ENCODE measurements at regions not wholly inside any gene's neighbourhood (a gene's known extent, or its start where the extent isn't known, plus 50 kb on each side); places are given as distances from the start of the nearest gene placed in this dataset.
A peak's percentile ranks its signal among the peaks of the same experiment; 100 is the strongest.

GRCh38 chr14:22412926-22413411, 176.1 kb downstream of the DAD1 start:
- DNase-seq: no peak

- DNase-seq: no peak
These were observed 177.5 kb downstream of the DAD1 start for GRCh38 chr14:22411398-22412055.

GRCh38 chr14:22410497-22410896, 178.5 kb downstream of the DAD1 start:
- DNase-seq: no peak

GRCh38 chr14:22409006-22409405, 180.0 kb downstream of the DAD1 start:
- DNase-seq: no peak

DNA sequence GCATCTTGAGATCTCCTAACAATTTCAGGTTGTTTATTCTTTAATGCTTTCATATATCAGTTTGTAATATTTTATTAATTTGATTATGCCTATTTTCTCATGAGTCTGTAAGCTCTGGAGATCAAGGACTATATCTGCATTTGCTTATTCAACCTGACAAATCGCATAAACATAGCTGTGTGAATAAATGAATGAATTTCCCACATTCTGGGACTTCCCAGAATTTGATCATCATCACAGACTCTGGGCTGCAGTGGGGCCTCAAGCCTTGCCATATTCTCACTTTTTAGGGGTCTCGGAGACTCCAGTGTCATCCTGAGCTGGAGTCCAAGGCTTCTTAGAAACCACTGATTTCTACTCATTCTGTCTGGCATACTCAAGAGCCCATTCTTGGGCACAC, 180.5 kb downstream of the DAD1 start:
- no peak for DNase-seq

DNA sequence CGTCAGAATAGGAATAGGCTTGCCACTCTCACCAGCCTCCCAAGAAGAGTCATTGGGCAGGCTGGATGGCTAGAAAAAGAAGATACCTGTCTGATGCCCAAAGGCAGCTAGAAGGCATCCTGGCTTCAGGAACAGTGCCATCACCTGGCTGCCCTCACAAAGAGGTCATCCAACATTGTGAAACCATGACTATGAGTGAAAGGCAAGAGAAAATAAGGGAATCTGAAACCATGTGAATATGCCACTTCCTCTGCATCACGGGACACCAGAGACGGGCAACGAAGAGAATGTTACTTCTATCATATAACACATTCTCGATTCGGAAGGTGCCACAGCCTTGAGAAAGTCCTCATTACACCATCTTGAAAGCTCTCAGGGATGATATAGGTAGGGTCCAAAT, 182.0 kb downstream of the DAD1 start:
- no peak for DNase-seq

GRCh38 chr14:22405201-22405600, 183.8 kb downstream of the DAD1 start:
- DNase-seq: no peak

- DNase-seq: no peak
These were observed 185.7 kb downstream of the DAD1 start for GRCh38 chr14:22403296-22403695.

- DNase-seq: no peak
These were observed 188.3 kb downstream of the DAD1 start for GRCh38 chr14:22400655-22401259.

DNA sequence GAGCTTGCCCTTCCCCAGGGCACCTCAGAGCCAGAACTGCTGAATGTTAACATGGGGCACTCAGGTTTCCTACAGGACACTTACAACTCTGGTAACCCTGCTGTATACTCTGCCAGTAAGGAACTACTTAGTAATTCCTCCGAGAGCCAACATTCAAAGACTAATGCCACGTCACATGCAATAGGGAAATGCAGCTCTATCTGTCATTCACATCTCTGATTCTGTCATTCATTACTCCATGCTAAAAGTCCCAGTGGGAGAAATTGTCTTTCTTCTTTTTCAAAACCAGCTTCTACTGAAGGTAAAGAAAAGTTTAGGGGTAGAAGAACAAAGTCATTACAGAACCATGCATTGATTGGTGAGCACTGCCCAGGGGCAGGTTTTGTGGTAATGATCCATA, 189.2 kb downstream of the DAD1 start:
- DNase-seq: no peak

DNA sequence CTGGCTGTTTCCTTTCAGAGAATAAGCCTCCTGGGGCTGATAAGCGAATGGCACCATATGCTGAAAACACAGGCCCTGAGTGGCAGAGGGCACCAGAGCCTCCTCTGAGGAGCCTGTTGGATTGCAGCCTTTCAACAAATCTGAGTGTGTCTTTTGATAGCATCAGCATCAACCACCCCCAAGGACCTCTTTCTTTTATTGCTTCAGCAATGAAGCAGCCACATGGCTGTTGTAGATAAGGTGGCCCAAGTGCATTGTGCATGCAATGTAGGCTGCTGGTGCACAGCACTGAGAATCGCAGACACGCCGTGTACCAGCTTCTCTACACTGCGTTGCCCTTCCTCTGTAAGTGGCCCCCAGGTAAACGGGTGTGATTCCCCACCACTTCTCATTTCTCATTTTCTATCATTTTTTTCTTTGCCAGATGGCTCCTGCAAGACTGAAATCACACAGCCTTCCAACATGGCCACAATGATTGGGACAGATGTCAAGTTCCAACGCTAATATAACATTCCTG, 191.7 kb downstream of the DAD1 start:
- no peak for DNase-seq

DNA sequence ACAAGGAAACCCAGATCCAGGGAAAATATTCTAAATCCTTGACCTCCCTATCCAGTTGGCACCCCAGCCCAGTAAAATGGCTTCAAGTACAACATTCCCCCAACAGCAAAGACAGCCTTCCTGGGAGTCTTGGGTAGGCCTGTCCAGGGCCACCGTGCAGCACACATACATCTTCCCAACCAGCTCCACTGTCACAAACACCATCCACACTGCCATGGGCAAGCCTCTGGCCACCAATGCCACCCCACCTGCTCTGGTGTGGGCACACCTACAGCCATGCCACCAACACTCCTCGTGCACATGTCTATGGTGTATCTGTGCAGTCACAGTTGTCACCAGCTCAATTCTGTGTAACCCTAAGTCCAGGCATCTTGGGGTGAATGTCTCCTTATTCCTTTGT, 193.2 kb downstream of the DAD1 start:
- no peak for DNase-seq

DNA sequence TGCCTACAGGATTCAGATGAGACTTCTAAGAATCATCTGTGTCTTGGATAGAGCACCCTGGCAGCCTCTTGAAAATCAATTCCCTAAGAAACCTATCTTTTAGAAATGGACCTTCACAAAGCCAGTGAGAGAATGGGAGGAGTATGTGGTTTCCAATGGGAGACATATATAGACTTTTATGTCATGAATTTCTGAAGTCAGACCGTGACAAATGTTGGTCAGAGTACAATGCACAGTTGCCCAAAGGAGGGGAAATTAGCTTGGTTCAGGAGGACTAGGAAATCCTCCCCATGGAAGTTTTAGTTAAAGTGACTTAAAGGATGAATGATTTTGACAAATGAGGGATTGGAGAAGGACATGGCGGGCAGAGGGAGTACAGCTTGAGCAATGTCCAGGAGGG, 194.4 kb downstream of the DAD1 start:
- DNase-seq: no peak

DNA sequence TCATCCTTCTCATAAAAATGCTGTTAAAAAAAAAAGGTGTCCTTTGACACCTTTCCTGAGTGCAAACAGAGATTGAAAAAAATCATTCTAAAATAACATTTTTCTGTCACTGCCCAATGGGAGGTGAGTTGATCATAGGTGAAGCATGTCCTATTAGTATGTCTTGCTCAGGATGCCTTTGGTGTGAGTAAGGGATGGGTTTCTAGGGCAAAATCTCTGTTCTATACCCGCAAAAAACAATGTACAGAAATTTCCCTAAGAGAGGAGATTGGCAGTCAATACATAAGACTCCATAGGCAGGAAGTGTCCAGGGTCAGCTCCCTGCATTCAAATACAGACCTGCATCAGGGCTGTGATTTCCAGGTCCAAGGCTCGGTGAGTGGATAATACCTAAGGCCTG, 195.2 kb downstream of the DAD1 start:
- DNase-seq: no peak

- no peak for DNase-seq
These were observed 197.0 kb downstream of the DAD1 start for GRCh38 chr14:22391908-22392565.

GRCh38 chr14:22390824-22391461, 198.1 kb downstream of the DAD1 start:
- no peak for DNase-seq

DNA sequence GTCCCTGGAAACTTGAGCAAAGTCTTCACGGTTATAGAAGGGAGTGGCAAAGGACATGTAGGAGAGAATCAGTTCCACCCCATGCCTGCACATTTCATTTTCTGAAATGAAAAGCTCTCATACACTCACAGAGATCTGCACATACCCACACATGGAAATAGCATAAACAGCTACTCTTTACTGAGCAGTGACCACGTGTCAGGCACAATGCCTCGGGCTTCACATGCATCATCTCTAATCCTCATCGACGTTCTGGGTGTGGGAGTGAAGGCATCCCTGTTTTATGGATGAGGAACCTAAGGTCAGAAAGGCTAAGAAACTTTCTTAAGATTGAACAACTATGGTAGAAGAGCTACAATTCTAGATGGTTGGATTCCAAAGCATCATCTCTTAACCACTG, 198.8 kb downstream of the DAD1 start:
- DNase-seq: no peak

DNA sequence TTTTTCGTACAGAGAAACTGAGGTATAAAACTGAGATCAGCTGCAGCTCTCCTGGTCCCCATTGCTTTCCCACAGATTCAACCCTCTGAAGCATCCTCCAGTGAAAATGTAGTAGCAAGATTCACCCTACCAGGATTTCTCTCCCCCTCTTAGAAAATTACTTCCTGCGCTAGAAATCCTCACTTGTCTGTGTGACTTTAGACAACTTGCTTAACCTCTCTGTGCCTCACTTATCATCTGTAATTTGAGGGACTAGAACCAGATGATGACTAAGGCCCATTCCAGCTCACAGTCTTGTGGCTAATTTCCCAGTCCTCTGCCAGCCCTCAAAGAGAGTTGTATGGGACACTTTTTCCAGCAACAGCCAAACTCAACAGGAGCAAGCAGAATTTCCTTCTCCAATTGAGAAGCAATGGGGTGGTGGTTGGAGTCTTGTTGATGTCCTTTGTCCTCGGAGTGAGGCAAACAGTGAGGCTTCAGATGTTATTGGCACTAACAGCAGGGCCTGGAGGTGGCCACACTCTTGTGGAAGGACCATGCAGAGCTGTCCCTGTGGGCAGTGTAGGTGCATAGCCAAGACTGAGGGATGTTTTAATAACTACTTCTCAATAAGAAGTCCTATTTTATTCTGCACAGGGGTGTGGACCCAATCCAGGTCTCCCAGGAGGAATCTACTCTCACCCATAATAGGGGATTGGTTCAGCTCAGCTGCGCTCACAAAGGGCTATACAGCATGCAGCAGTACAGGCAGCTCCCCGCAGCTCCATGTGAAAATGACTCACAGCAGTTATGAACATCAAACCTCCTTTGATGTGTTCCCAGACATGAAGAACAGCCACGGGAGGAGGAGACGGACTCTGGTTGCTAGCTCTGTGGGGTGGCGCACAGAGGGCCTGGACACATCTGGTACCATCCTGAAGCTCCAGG, 200.1 kb downstream of the DAD1 start:
- DNase-seq: no peak

DNA sequence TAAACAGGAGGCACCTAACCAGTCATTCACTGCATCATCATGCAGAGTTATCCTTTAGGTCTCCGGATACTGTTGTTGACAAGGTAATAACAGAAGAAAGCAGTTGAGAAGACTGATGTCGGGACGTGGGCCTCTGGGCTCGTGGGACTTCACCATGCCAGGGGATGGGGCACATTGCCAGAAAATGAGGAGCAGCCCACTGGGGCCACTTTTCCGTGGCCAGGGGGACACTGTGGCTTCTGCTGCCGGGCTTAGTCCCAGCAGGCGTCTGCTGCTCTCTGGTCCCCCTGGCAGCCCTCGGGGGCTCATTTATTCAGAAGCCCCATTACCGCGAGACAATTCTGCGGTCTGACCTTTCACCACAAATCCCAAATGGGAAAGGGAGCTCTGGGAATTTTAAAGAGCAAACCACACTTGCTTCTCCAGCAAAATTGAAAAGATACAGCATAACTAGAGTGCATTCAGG, 201.2 kb downstream of the DAD1 start:
- DNase-seq: no peak

GRCh38 chr14:22386924-22387775, 201.9 kb downstream of the DAD1 start:
- peak in 1 of 5 donors; percentile 0 for DNase-seq

GRCh38 chr14:22384974-22385526, 204.0 kb downstream of the DAD1 start:
- DNase-seq: no peak

All from T-helper 1 cell (primary cell).